Natural killer cell treated with Interleukin-12 subunit alpha and Interleukin-12 subunit beta and Interleukin-15 and Interleukin-18, amount 100 ng/mL, for 72 hours (primary cell): ENCODE measurements at regions not wholly inside any gene's neighbourhood (a gene's known extent, or its start where the extent isn't known, plus 50 kb on each side); places are given as distances from the start of the nearest gene placed in this dataset.

Experiments used
- ATAC-seq, 2 donors: fragments of 150-1000 bp; cut with Tn5 transposase in 1 of 2; sonication (Bioruptor Pico), chemical (Tn5 transposase) in 1 of 2; 2 replicates each; pipeline ENCODE4 v1.10.0; 2021
- DNase-seq: peaks from one replicate; pipeline ENCODE4 v3.0.0; 2022; ENCODE audit warnings: low spot score
- H3K27ac Mint-ChIP-seq, 2 donors: 1 replicate in 1 of 2; 2 replicates in 1 of 2; pipeline ENCODE4 v1.8.0; 2022; ENCODE audit warnings: mixed read lengths in 2 of 2, mild to moderate bottlenecking in 1 of 2, moderate library complexity in 1 of 2
- H3K27me3 Mint-ChIP-seq, 2 donors: 1 replicate in 1 of 2; 2 replicates in 1 of 2; pipeline ENCODE4 v1.8.0; 2022; ENCODE audit warnings: mixed read lengths in 2 of 2
- H3K36me3 Mint-ChIP-seq: one replicate; pipeline ENCODE4 v1.8.0; 2022; ENCODE audit warnings: mixed read lengths
- H3K4me1 Mint-ChIP-seq, 2 donors: 1 replicate in 1 of 2; 2 replicates in 1 of 2; pipeline ENCODE4 v1.8.0; 2022; ENCODE audit warnings: low read depth in 2 of 2, mixed read lengths in 2 of 2, mild to moderate bottlenecking in 1 of 2
- H3K4me3 Mint-ChIP-seq: one replicate; pipeline ENCODE4 v1.8.0; 2022; ENCODE audit warnings: mixed read lengths
- H3K9me3 Mint-ChIP-seq: 2 replicates; pipeline ENCODE4 v1.8.0; 2022; ENCODE audit warnings: mixed read lengths

GRCh38 chr12:30482650-30483049 is 213.0 kb downstream of the IPO8 start:
- Mint-ChIP-seq H3K4me1 (no peaks in the 10 kb centered on the region), H3K27ac (no peak overlapping the region), H3K4me3 (no peak overlapping the region), H3K36me3 (no peaks in the 10 kb centered on the region), H3K27me3 (peaks cover 0 to 4% of the 10 kb centered on the region in 2 donors), H3K9me3 (peaks cover 12% of the 10 kb centered on the region)
- no peak for ATAC-seq
- no peak for DNase-seq

- DNase-seq: no peak
- peaks cover 15% of the 10 kb centered on the region for H3K9me3 Mint-ChIP-seq
- H3K4me1 Mint-ChIP-seq: no peaks in the 10 kb centered on the region
- peaks cover 0 to 4% of the 10 kb centered on the region in 2 donors for H3K27me3 Mint-ChIP-seq
- no peak overlapping the region for H3K27ac Mint-ChIP-seq
- no peak for ATAC-seq
- no peaks in the 10 kb centered on the region for H3K36me3 Mint-ChIP-seq
- H3K4me3 Mint-ChIP-seq: no peak overlapping the region
These were observed 222.4 kb downstream of the IPO8 start for GRCh38 chr12:30473274-30473673.

GRCh38 chr12:30466093-30466585 is 229.5 kb downstream of the IPO8 start:
- Mint-ChIP-seq H3K9me3 (peaks cover 10% of the 10 kb centered on the region), H3K4me1 (no peaks in the 10 kb centered on the region), H3K4me3 (no peak overlapping the region), H3K36me3 (no peaks in the 10 kb centered on the region), H3K27me3 (no peaks in the 10 kb centered on the region), H3K27ac (no peak overlapping the region)
- ATAC-seq (no peak), DNase-seq (no peak)

GRCh38 chr12:30463636-30464035 is 232.0 kb downstream of the IPO8 start:
- DNase-seq (no peak), ATAC-seq (no peak)
- H3K9me3 Mint-ChIP-seq: peaks cover 11% of the 10 kb centered on the region
- no peaks in the 10 kb centered on the region for H3K27me3 Mint-ChIP-seq
- H3K4me1 Mint-ChIP-seq: no peaks in the 10 kb centered on the region
- no peak overlapping the region for H3K4me3 Mint-ChIP-seq
- no peaks in the 10 kb centered on the region for H3K36me3 Mint-ChIP-seq
- H3K27ac Mint-ChIP-seq: no peak overlapping the region

GRCh38 chr12:30462249-30462648 is 233.4 kb downstream of the IPO8 start:
- no peak for DNase-seq
- Mint-ChIP-seq H3K36me3 (no peaks in the 10 kb centered on the region), H3K4me3 (no peak overlapping the region), H3K27ac (no peak overlapping the region), H3K4me1 (no peaks in the 10 kb centered on the region), H3K27me3 (no peaks in the 10 kb centered on the region), H3K9me3 (peaks cover 17% of the 10 kb centered on the region)
- ATAC-seq: no peak

- ATAC-seq: no peak
- Mint-ChIP-seq H3K4me1 (no peaks in the 10 kb centered on the region), H3K9me3 (peaks cover 17% of the 10 kb centered on the region), H3K27ac (no peak overlapping the region), H3K36me3 (no peaks in the 10 kb centered on the region), H3K27me3 (no peaks in the 10 kb centered on the region), H3K4me3 (no peak overlapping the region)
- no peak for DNase-seq
These were observed 234.5 kb downstream of the IPO8 start for GRCh38 chr12:30461026-30461615.

- H3K4me1 Mint-ChIP-seq: no peaks in the 10 kb centered on the region
- DNase-seq (no peak), ATAC-seq (no peak)
- no peaks in the 10 kb centered on the region for H3K36me3 Mint-ChIP-seq
- H3K27ac Mint-ChIP-seq: no peak overlapping the region
- no peaks in the 10 kb centered on the region for H3K27me3 Mint-ChIP-seq
- no peak overlapping the region for H3K4me3 Mint-ChIP-seq
- H3K9me3 Mint-ChIP-seq: peaks cover 10% of the 10 kb centered on the region
These were observed 237.2 kb downstream of the IPO8 start for GRCh38 chr12:30458453-30458852.

- Mint-ChIP-seq H3K27me3 (no peaks in the 10 kb centered on the region), H3K4me3 (no peak overlapping the region), H3K27ac (no peak overlapping the region), H3K4me1 (no peaks in the 10 kb centered on the region), H3K9me3 (peaks cover 10% of the 10 kb centered on the region), H3K36me3 (no peaks in the 10 kb centered on the region)
- no peak for DNase-seq
- no peak for ATAC-seq
These were observed 237.9 kb downstream of the IPO8 start for GRCh38 chr12:30457621-30458289.

- no peaks in the 10 kb centered on the region for H3K4me1 Mint-ChIP-seq
- H3K4me3 Mint-ChIP-seq: no peak overlapping the region
- no peak overlapping the region for H3K27ac Mint-ChIP-seq
- peaks cover 7% of the 10 kb centered on the region for H3K9me3 Mint-ChIP-seq
- no peaks in the 10 kb centered on the region for H3K36me3 Mint-ChIP-seq
- H3K27me3 Mint-ChIP-seq: no peaks in the 10 kb centered on the region
- ATAC-seq (no peak), DNase-seq (no peak)
These were observed 244.8 kb downstream of the IPO8 start for GRCh38 chr12:30450872-30451271.

- Mint-ChIP-seq H3K27me3 (no peaks in the 10 kb centered on the region), H3K36me3 (no peaks in the 10 kb centered on the region), H3K27ac (no peak overlapping the region), H3K9me3 (peaks cover 7% of the 10 kb centered on the region), H3K4me3 (no peak overlapping the region), H3K4me1 (no peaks in the 10 kb centered on the region)
- no peak for ATAC-seq
- DNase-seq: no peak
These were observed 245.4 kb downstream of the IPO8 start for GRCh38 chr12:30450226-30450625.

GRCh38 chr12:30448038-30448437 is 247.6 kb downstream of the IPO8 start:
- DNase-seq (no peak), ATAC-seq (no peak)
- no peaks in the 10 kb centered on the region for H3K36me3 Mint-ChIP-seq
- peaks cover 7% of the 10 kb centered on the region for H3K9me3 Mint-ChIP-seq
- H3K27me3 Mint-ChIP-seq: no peaks in the 10 kb centered on the region
- no peaks in the 10 kb centered on the region for H3K4me1 Mint-ChIP-seq
- H3K4me3 Mint-ChIP-seq: no peak overlapping the region
- H3K27ac Mint-ChIP-seq: no peak overlapping the region

- ATAC-seq: no peak
- Mint-ChIP-seq H3K9me3 (peaks cover 4% of the 10 kb centered on the region), H3K4me3 (no peak overlapping the region), H3K4me1 (no peaks in the 10 kb centered on the region), H3K27ac (no peak overlapping the region), H3K36me3 (no peaks in the 10 kb centered on the region), H3K27me3 (no peaks in the 10 kb centered on the region)
- DNase-seq: no peak
These were observed 248.5 kb downstream of the IPO8 start for GRCh38 chr12:30447061-30447750.

GRCh38 chr12:30442461-30442860 is 253.2 kb downstream of the IPO8 start:
- Mint-ChIP-seq H3K27me3 (no peaks in the 10 kb centered on the region), H3K27ac (no peak overlapping the region)
- DNase-seq: no peak

GRCh38 chr12:30440826-30441602 is 254.7 kb downstream of the IPO8 start:
- no peaks in the 10 kb centered on the region for H3K36me3 Mint-ChIP-seq
- no peaks in the 10 kb centered on the region for H3K4me1 Mint-ChIP-seq
- no peaks in the 10 kb centered on the region for H3K27me3 Mint-ChIP-seq
- no peak overlapping the region for H3K27ac Mint-ChIP-seq
- peaks cover 3% of the 10 kb centered on the region for H3K9me3 Mint-ChIP-seq
- DNase-seq (no peak), ATAC-seq (no peak)
- H3K4me3 Mint-ChIP-seq: no peak overlapping the region

More at GRCh38 chr12:30442461-30442860, 253.2 kb downstream of the IPO8 start:
- H3K9me3 Mint-ChIP-seq: no peaks in the 10 kb centered on the region
- no peak for ATAC-seq
- no peaks in the 10 kb centered on the region for H3K36me3 Mint-ChIP-seq
- no peak overlapping the region for H3K4me3 Mint-ChIP-seq
- no peaks in the 10 kb centered on the region for H3K4me1 Mint-ChIP-seq
